ENCODE measurements at regions not wholly inside any gene's neighbourhood (a gene's known extent, or its start where the extent isn't known, plus 50 kb on each side); places are given as distances from the start of the nearest gene placed in this dataset.

DNA sequence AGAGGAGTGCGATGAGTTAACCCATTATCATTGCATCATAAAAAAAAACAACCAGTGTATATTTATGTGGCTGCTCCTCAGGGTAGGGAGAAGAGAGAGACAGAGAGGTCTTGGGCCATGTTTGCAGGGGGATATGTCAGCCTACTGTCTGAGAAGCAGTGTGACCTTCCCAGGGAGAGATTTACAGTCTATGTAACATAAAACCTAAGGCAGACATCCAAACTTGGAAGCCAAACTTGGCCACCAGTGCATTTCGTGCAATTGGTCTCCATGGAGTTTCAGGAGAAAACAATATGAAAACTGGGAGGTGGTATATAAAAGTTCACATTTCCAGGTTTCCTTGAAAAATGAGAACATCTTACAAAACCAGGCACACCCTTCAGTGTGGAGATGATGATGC, 85.9 kb upstream of the CXCL12 start:
- no peaks in the 10 kb centered on the region for H3K4me1 Mint-ChIP-seq
- H3K79me2 ChIP-seq (ENCODE audit: control insufficient read depth, insufficient read depth, low read length) = no peaks in the 10 kb centered on the region
- no peaks in the 10 kb centered on the region for H4K20me1 ChIP-seq (ENCODE audit: control insufficient read depth, insufficient read depth, low read length, poor library complexity, severe bottlenecking)
- ChIA-PET CTCF (no interaction called here), POLR2A (no interaction called here)
- H3K4me3 Mint-ChIP-seq = no peak overlapping the region
- no peak overlapping the region for H3K4me3 ChIP-seq (ENCODE audit: control extremely low read depth in 1 of 5, extremely low read depth in 1 of 5, insufficient read depth in 1 of 5, low read depth in 2 of 5, low read length in 4 of 5)
- H3K9ac ChIP-seq (ENCODE audit: low read length) = no peak overlapping the region
- no peak overlapping the region for H2AFZ ChIP-seq (ENCODE audit: insufficient read depth, low read depth, low read length, poor library complexity, severe bottlenecking)
- ATAC-seq (ENCODE audit: low read depth) (no peak), DNase-seq (no peak)
- WGBS (ENCODE audit: insufficient coverage) = no CpG with 5 or more reads among the region's 2 CpGs
- H3K4me2 ChIP-seq (replicated peaks; ENCODE audit: low read depth, low read length, poor library complexity, severe bottlenecking) = no peak overlapping the region
- peaks cover 3% of the 10 kb centered on the region for H3K9me3 Mint-ChIP-seq (ENCODE audit: insufficient read depth)
- intact Hi-C loops (cut with micrococcal nuclease) = no loop called here
- H3K9me3 ChIP-seq (ENCODE audit: control extremely low read depth in 1 of 3, control insufficient read depth in 2 of 3, insufficient read depth in 1 of 3, low read length in 2 of 3) = no peaks in the 10 kb centered on the region
- TF ChIP-seq CTCF (IDR thresholded peaks at IDR 0.05) (no peak), EZH2 (IDR thresholded peaks at IDR 0.05; ENCODE audit: borderline replicate concordance, insufficient read depth, low read depth, low read length, poor library complexity, severe bottlenecking) (no peak)
- H3K27ac ChIP-seq (ENCODE audit: low read length in 2 of 2) = no peak overlapping the region
- H3K27ac Mint-ChIP-seq = no peak overlapping the region
- H3K27me3 ChIP-seq (replicated peaks in 1 of 4; ENCODE audit: control extremely low read depth in 1 of 4, control insufficient read depth in 3 of 4, insufficient read depth in 4 of 4, low read length in 3 of 4) = no peaks in the 10 kb centered on the region
- H3K4me1 ChIP-seq (ENCODE audit: control insufficient read depth in 2 of 2, insufficient read depth in 2 of 2, low read length in 2 of 2) = no peaks in the 10 kb centered on the region
- no peaks in the 10 kb centered on the region for H3K27me3 Mint-ChIP-seq
- H3K36me3 ChIP-seq (replicated peaks in 1 of 2; ENCODE audit: control extremely low read depth in 1 of 2, control insufficient read depth in 1 of 2, extremely low read depth in 1 of 2, insufficient read depth in 2 of 2, low read length in 1 of 2) = no peaks in the 10 kb centered on the region

- peaks cover 3% of the 10 kb centered on the region for H3K9me3 Mint-ChIP-seq (ENCODE audit: insufficient read depth)
Observed at GRCh38 chr10:44471410-44471809, 86.5 kb upstream of the CXCL12 start.

More at GRCh38 chr10:44471410-44471809, 86.5 kb upstream of the CXCL12 start:
- Histone ChIP-seq H3K4me1 (ENCODE audit: control insufficient read depth in 2 of 2, insufficient read depth in 2 of 2, low read length in 2 of 2) (no peaks in the 10 kb centered on the region), H3K4me3 (ENCODE audit: control extremely low read depth in 1 of 5, extremely low read depth in 1 of 5, insufficient read depth in 1 of 5, low read depth in 2 of 5, low read length in 4 of 5) (no peak overlapping the region), H3K27me3 (replicated peaks in 1 of 4; ENCODE audit: control extremely low read depth in 1 of 4, control insufficient read depth in 3 of 4, insufficient read depth in 4 of 4, low read length in 3 of 4) (no peaks in the 10 kb centered on the region), H3K79me2 (ENCODE audit: control insufficient read depth, insufficient read depth, low read length) (no peaks in the 10 kb centered on the region), H3K9me3 (ENCODE audit: control extremely low read depth in 1 of 3, control insufficient read depth in 2 of 3, insufficient read depth in 1 of 3, low read length in 2 of 3) (no peaks in the 10 kb centered on the region), H3K4me2 (replicated peaks; ENCODE audit: low read depth, low read length, poor library complexity, severe bottlenecking) (no peak overlapping the region), H4K20me1 (ENCODE audit: control insufficient read depth, insufficient read depth, low read length, poor library complexity, severe bottlenecking) (no peaks in the 10 kb centered on the region), H3K36me3 (replicated peaks in 1 of 2; ENCODE audit: control extremely low read depth in 1 of 2, control insufficient read depth in 1 of 2, extremely low read depth in 1 of 2, insufficient read depth in 2 of 2, low read length in 1 of 2) (no peaks in the 10 kb centered on the region), H3K27ac (ENCODE audit: low read length in 2 of 2) (no peak overlapping the region), H2AFZ (ENCODE audit: insufficient read depth, low read depth, low read length, poor library complexity, severe bottlenecking) (no peak overlapping the region), H3K9ac (ENCODE audit: low read length) (no peak overlapping the region)
- H3K4me1 Mint-ChIP-seq = no peaks in the 10 kb centered on the region
- ATAC-seq (ENCODE audit: low read depth) = no peak
- ChIA-PET CTCF (no interaction called here), POLR2A (no interaction called here)
- 75% methylated on average over 5 of the region's 5 CpGs for WGBS (ENCODE audit: insufficient coverage)
- TF ChIP-seq EZH2 (IDR thresholded peaks at IDR 0.05; ENCODE audit: borderline replicate concordance, insufficient read depth, low read depth, low read length, poor library complexity, severe bottlenecking) (no peak), CTCF (IDR thresholded peaks at IDR 0.05) (no peak)
- H3K27ac Mint-ChIP-seq = no peak overlapping the region
- intact Hi-C loops (cut with micrococcal nuclease) = no loop called here
- no peak overlapping the region for H3K4me3 Mint-ChIP-seq
- no peaks in the 10 kb centered on the region for H3K27me3 Mint-ChIP-seq
- no peak for DNase-seq

Data from B cell (primary cell).